H1 (cell line): ENCODE measurements at regions not wholly inside any gene's neighbourhood (a gene's known extent, or its start where the extent isn't known, plus 50 kb on each side); places are given as distances from the start of the nearest gene placed in this dataset.

Experiments
- CTCF ChIA-PET: fragments of 300-600 bp; sonication (Branson Sonifier 250); formaldehyde crosslinking; loops from one replicate; lab custom pipeline; 2021; ENCODE audit not compliant: partially characterized antibody; lab: Charles Lee
- POLR2A ChIA-PET: fragments of 300-600 bp; sonication (Branson Sonifier 250); formaldehyde crosslinking; loops from one replicate; lab custom pipeline; 2021; ENCODE audit warnings: inconsistent platforms; ENCODE audit not compliant: partially characterized antibody; lab: Charles Lee
- DNase-seq, 2 experiments: peaks; one replicate each; pipeline versions ENCODE4 v3.0.0 to v3.0.0-alpha.2; 2010 to 2022; ENCODE audit warnings: low spot score in 2 of 2, low read depth in 1 of 2, mixed read lengths in 1 of 2
- FAIRE-seq: peaks from 2 replicates; lab custom pipeline; 2011; peaks lifted over from hg19 to GRCh38; lab: Jason Lieb, UNC
- H2AFZ ChIP-seq: 2 replicates; pipeline ENCODE4 v1.8.1; 2012; ENCODE audit warnings: low read length, inconsistent platforms
- H2AK5ac ChIP-seq: 2 replicates; pipeline ENCODE4 v1.6.1; 2013; ENCODE audit warnings: low read depth, low read length
- H2BK120ac ChIP-seq: replicated peaks from 2 replicates; pipeline ENCODE3; 2013; ENCODE audit warnings: low read depth, low read length, inconsistent platforms
- H2BK12ac ChIP-seq: 2 replicates; pipeline ENCODE4 v1.6.1; 2013; ENCODE audit warnings: low read depth, low read length
- H2BK15ac ChIP-seq: 2 replicates; pipeline ENCODE4 v1.6.1; 2013; ENCODE audit warnings: low read length
- H2BK20ac ChIP-seq: 2 replicates; pipeline ENCODE4 v1.6.1; 2013; ENCODE audit warnings: low read length
- H2BK5ac ChIP-seq: 2 replicates; pipeline ENCODE4 v1.6.1; 2013; ENCODE audit warnings: low read depth, low read length
- H3K14ac ChIP-seq: 2 replicates; pipeline ENCODE4 v1.6.1; 2013; ENCODE audit warnings: inconsistent platforms; ENCODE audit not compliant: insufficient read length
- H3K18ac ChIP-seq: 2 replicates; pipeline ENCODE4 v1.6.1; 2013; ENCODE audit warnings: low read length; ENCODE audit errors: extremely low read depth
- H3K23ac ChIP-seq: 2 replicates; pipeline ENCODE4 v1.6.1; 2013; ENCODE audit warnings: inconsistent platforms; ENCODE audit not compliant: insufficient read length
- H3K23me2 ChIP-seq: 2 replicates; pipeline ENCODE4 v1.6.1; 2013; ENCODE audit warnings: low read depth, low read length
- H3K27ac ChIP-seq: 2 replicates; pipeline ENCODE4 v1.6.1; 2011; ENCODE audit warnings: low read depth, low read length, inconsistent platforms
- H3K27me3 ChIP-seq, 4 experiments: replicated peaks in 1 of 4; 1 replicate in 1 of 4; 2 replicates in 3 of 4; pipeline versions ENCODE4 v1.6.1 to v1.8.1; 2011 to 2013; ENCODE audit warnings: low read length in 3 of 4, mild to moderate bottlenecking in 3 of 4, inconsistent platforms in 2 of 4, mixed read lengths in 2 of 4, moderate library complexity in 1 of 4; ENCODE audit not compliant: control insufficient read depth in 3 of 4, insufficient read depth in 3 of 4; ENCODE audit errors: extremely low read depth in 1 of 4
- H3K36me3 ChIP-seq, 4 experiments: 2 replicates each; pipeline versions ENCODE4 v1.6.1 to v1.8.1; 2011 to 2013; ENCODE audit warnings: mild to moderate bottlenecking in 4 of 4, low read length in 3 of 4, moderate library complexity in 2 of 4, control low read depth in 1 of 4, inconsistent platforms in 1 of 4; ENCODE audit not compliant: insufficient read depth in 4 of 4, control insufficient read depth in 2 of 4
- H3K4ac ChIP-seq: replicated peaks from 2 replicates; pipeline ENCODE3; 2013; ENCODE audit warnings: low read length, low read depth, mixed read lengths, inconsistent platforms; ENCODE audit not compliant: insufficient read length
- H3K4me1 ChIP-seq, 4 experiments: replicated peaks in 1 of 4; 1 replicate in 1 of 4; 2 replicates in 3 of 4; pipeline versions ENCODE4 v1.6.1 to v1.8.1; 2011 to 2013; ENCODE audit warnings: low read length in 3 of 4, inconsistent platforms in 2 of 4, mixed read lengths in 1 of 4; ENCODE audit not compliant: insufficient read depth in 4 of 4, control insufficient read depth in 3 of 4
- H3K4me2 ChIP-seq, 2 experiments: 2 replicates each; pipeline versions ENCODE4 v1.6.1 to v1.8.1; 2011 to 2013; ENCODE audit warnings: low read depth in 2 of 2, low read length in 2 of 2, control low read depth in 1 of 2, inconsistent platforms in 1 of 2, mild to moderate bottlenecking in 1 of 2; ENCODE audit not compliant: insufficient read depth in 1 of 2
- H3K4me3 ChIP-seq, 4 experiments: fragments of 200-600, 300-600 bp in 1 of 4; sonication (generic), shearing (Covaris generic), sonication (Bioruptor Twin) in 1 of 4; 2 replicates each; pipeline versions ENCODE4 v1.5.1 to v1.8.1; 2011 to 2016; ENCODE audit warnings: low read length in 4 of 4, low read depth in 3 of 4, control low read depth in 2 of 4, inconsistent platforms in 2 of 4, mild to moderate bottlenecking in 2 of 4, mixed read lengths in 1 of 4, moderate library complexity in 1 of 4; ENCODE audit not compliant: insufficient read depth in 2 of 4; ENCODE audit errors: extremely low read depth in 1 of 4
- H3K56ac ChIP-seq: replicated peaks from 2 replicates; pipeline ENCODE3; 2013; ENCODE audit warnings: low read depth, mild to moderate bottlenecking, mixed read lengths, low read length, inconsistent platforms; ENCODE audit not compliant: insufficient read length
- H3K79me1 ChIP-seq: 2 replicates; pipeline ENCODE4 v1.6.1; 2013; ENCODE audit warnings: low read depth, low read length, control low read depth
- H3K79me2 ChIP-seq, 2 experiments: 2 replicates each; pipeline versions ENCODE4 v1.6.1 to v1.8.1; 2012 to 2013; ENCODE audit warnings: low read length in 2 of 2, mild to moderate bottlenecking in 2 of 2, inconsistent platforms in 1 of 2; ENCODE audit not compliant: insufficient read depth in 2 of 2, control insufficient read depth in 1 of 2
- H3K9ac ChIP-seq, 4 experiments: replicated peaks in 1 of 4; 1 replicate in 1 of 4; 2 replicates in 3 of 4; pipeline versions ENCODE4 v1.6.1 to v1.8.1; 2011 to 2013; ENCODE audit warnings: low read depth in 3 of 4, low read length in 3 of 4, control low read depth in 2 of 4, mild to moderate bottlenecking in 2 of 4, moderate library complexity in 2 of 4, inconsistent platforms in 1 of 4; ENCODE audit errors: extremely low read depth in 1 of 4
- H3K9me3 ChIP-seq, 2 experiments: 2 replicates each; pipeline versions ENCODE4 v1.6.1 to v1.8.1; 2012 to 2013; ENCODE audit warnings: mild to moderate bottlenecking in 2 of 2, moderate library complexity in 2 of 2, control low read depth in 1 of 2, inconsistent platforms in 1 of 2, low read depth in 1 of 2, low read length in 1 of 2, mixed read lengths in 1 of 2; ENCODE audit not compliant: insufficient read depth in 2 of 2
- H4K20me1 ChIP-seq, 2 experiments: replicated peaks in 1 of 2; 2 replicates each; pipeline versions ENCODE3 to v1.8.1; 2011 to 2013; ENCODE audit warnings: inconsistent platforms in 2 of 2, low read length in 2 of 2, mild to moderate bottlenecking in 1 of 2; ENCODE audit not compliant: insufficient read depth in 2 of 2, control insufficient read depth in 1 of 2
- H4K5ac ChIP-seq: 2 replicates; pipeline ENCODE4 v1.6.1; 2013; ENCODE audit warnings: low read length, low read depth, mixed read lengths, inconsistent platforms; ENCODE audit not compliant: insufficient read length
- H4K8ac ChIP-seq: 2 replicates; pipeline ENCODE4 v1.8.0; 2013; ENCODE audit warnings: mild to moderate bottlenecking, moderate library complexity, low read length, inconsistent platforms; ENCODE audit not compliant: insufficient read depth; ENCODE audit errors: extremely low read depth
- H4K91ac ChIP-seq: replicated peaks from 2 replicates; pipeline ENCODE3; 2013; ENCODE audit warnings: low read length, mixed read lengths, inconsistent platforms; ENCODE audit not compliant: insufficient read length
- MAFK ChIP-seq: IDR thresholded peaks from 2 replicates; pipeline ENCODE4 v1.6.1; 2012; ENCODE audit warnings: low read depth, mild to moderate bottlenecking, improper control_type of control experiment, low read length
- WGBS, 2 experiments: shearing (Covaris generic) in 1 of 2; methylation state at CpG; one replicate each; pipeline versions ENCODE4 v1.1.6 to v1.1.7; 2013 to 2015; ENCODE audit warnings: low lambda C conversion rate in 2 of 2, mixed read lengths in 2 of 2, inconsistent platforms in 1 of 2, low coverage in 1 of 2, missing lambda C conversion rate in 1 of 2; ENCODE audit not compliant: insufficient replicate concordance in 2 of 2, insufficient coverage in 1 of 2, insufficient read length in 1 of 2; ENCODE audit errors: extremely low coverage in 1 of 2, missing lambda C conversion rate in 1 of 2; 5-methylcytosine and 5-hydroxymethylcytosine counted together

- WGBS, 2 experiments = 87% methylated on average over 23 of the region's 29 CpGs; no CpG with 5 or more reads in 1 of the 2 experiments
These were observed 107.9 kb downstream of the PDGFA start for GRCh38 chr7:411677-412312.

More at GRCh38 chr7:411677-412312, 107.9 kb downstream of the PDGFA start:
- no peak overlapping the region for H2BK20ac ChIP-seq
- peaks cover 0 to 2% of the 10 kb centered on the region in 2 experiments for H4K20me1 ChIP-seq
- H3K79me1 ChIP-seq = no peaks in the 10 kb centered on the region
- no peak overlapping the region for H3K4me2 ChIP-seq
- no peaks in the 10 kb centered on the region for H3K9me3 ChIP-seq
- H3K23ac ChIP-seq = no peak overlapping the region
- no peak overlapping the region for H3K18ac ChIP-seq
- H3K56ac ChIP-seq = no peak overlapping the region
- ChIA-PET CTCF (interaction anchor here (1.4 kb wide), 1 partner anchor 70 kb away, joined by 3 read pairs; no protein-coding TSS in a partner anchor), POLR2A (no interaction called here)
- no peak overlapping the region for H4K91ac ChIP-seq
- no peak overlapping the region for H3K14ac ChIP-seq
- H3K4me1 ChIP-seq = peaks cover 0 to 3% (median under 1%) of the 10 kb centered on the region in 4 experiments; a peak in 2 of 7 replicates
- no peak overlapping the region for H3K4me3 ChIP-seq
- no peak for TF ChIP-seq MAFK
- H3K4ac ChIP-seq = no peak overlapping the region
- no peaks in the 10 kb centered on the region for H3K36me3 ChIP-seq
- H2AK5ac ChIP-seq = no peak overlapping the region
- 0 out of 2 replicates have a peak overlapping the region, but pooled peaks have one; percentile 92 for H2BK12ac ChIP-seq
- no peak overlapping the region; the same call in 1 of the 2 replicates for H2BK5ac ChIP-seq
- no peaks in the 10 kb centered on the region for H3K79me2 ChIP-seq
- H4K5ac ChIP-seq = no peak overlapping the region
- no peak overlapping the region for H2BK120ac ChIP-seq
- no peak overlapping the region for H2BK15ac ChIP-seq
- FAIRE-seq = no peak
- no peaks in the 10 kb centered on the region; a peak in 1 of 7 replicates for H3K27me3 ChIP-seq
- DNase-seq = no peak
- peaks cover 6% of the 10 kb centered on the region; the same call in 1 of the 2 replicates for H3K23me2 ChIP-seq
- no peak overlapping the region for H2AFZ ChIP-seq
- H3K27ac ChIP-seq = no peak overlapping the region
- peak overlapping the region; percentile 45 for H4K8ac ChIP-seq
- H3K9ac ChIP-seq = no peak overlapping the region
